Neural cell (in vitro differentiated cells): ENCODE measurements at regions not wholly inside any gene's neighbourhood (a gene's known extent, or its start where the extent isn't known, plus 50 kb on each side); places are given as distances from the start of the nearest gene placed in this dataset.

Experiments
- CTCF ChIP-seq: fragments of 450-650 bp; IDR thresholded peaks from 2 replicates; pipeline ENCODE4 v1.5.1; 2014; ENCODE audit warnings: antibody characterized with exemption, mild to moderate bottlenecking, moderate library complexity; ENCODE audit not compliant: poor library complexity, severe bottlenecking
- EP300 ChIP-seq: fragments of 450-650 bp; conservative IDR thresholded peaks from 2 replicates; pipeline ENCODE4 v1.6.1; 2014; ENCODE audit warnings: antibody characterized with exemption, mild to moderate bottlenecking, moderate library complexity; ENCODE audit not compliant: poor library complexity, severe bottlenecking
- EZH2 ChIP-seq: fragments of 200-600, 300-800 bp; shearing (Covaris generic), sonication (generic); IDR thresholded peaks from 2 replicates; pipeline ENCODE4 v1.6.1; 2014; ENCODE audit warnings: antibody characterized with exemption, low read length, borderline replicate concordance, mild to moderate bottlenecking; ENCODE audit not compliant: insufficient read depth, poor library complexity, severe bottlenecking
- POLR2AphosphoS5 ChIP-seq: IDR thresholded peaks from 2 replicates; pipeline ENCODE4 v1.6.1; 2012
- REST ChIP-seq: IDR thresholded peaks from 2 replicates; pipeline ENCODE4 v1.6.1; 2012; ENCODE audit warnings: borderline replicate concordance
- SMC3 ChIP-seq: fragments of 450-650 bp; conservative IDR thresholded peaks from 2 replicates; pipeline ENCODE4 v1.6.1; 2014; ENCODE audit warnings: antibody characterized with exemption, mild to moderate bottlenecking, moderate library complexity; ENCODE audit not compliant: poor library complexity
- TAF1 ChIP-seq: IDR thresholded peaks from 2 replicates; pipeline ENCODE4 v1.6.1; 2012; ENCODE audit warnings: low read depth

- TF ChIP-seq EP300 (no peak), SMC3 (no peak), CTCF (no peak), REST (no peak), EZH2 (no peak), POLR2AphosphoS5 (no peak), TAF1 (no peak)
Observed at GRCh38 chr16:82541103-82541502, 85.7 kb upstream of the CDH13 start.
